ENCODE measurements at regions not wholly inside any gene's neighbourhood (a gene's known extent, or its start where the extent isn't known, plus 50 kb on each side); places are given as distances from the start of the nearest gene placed in this dataset.

GRCh38 chr11:130761560-130762220, 154.6 kb downstream of the SNX19 start:
- Mint-ChIP-seq H3K4me3 (ENCODE audit: unreplicated experiment) (no peak overlapping the region), H3K36me3 (ENCODE audit: insufficient read depth, unreplicated experiment) (no peaks in the 10 kb centered on the region), H3K4me1 (ENCODE audit: insufficient read depth, unreplicated experiment) (peaks cover 24% of the 10 kb centered on the region), H3K27ac (ENCODE audit: low read depth, unreplicated experiment) (peak overlapping the region; percentile 78), H3K9me3 (ENCODE audit: unreplicated experiment) (no peaks in the 10 kb centered on the region), H3K27me3 (ENCODE audit: insufficient read depth, unreplicated experiment) (peaks cover 11% of the 10 kb centered on the region)
- DNase-seq (ENCODE audit: unreplicated experiment): no peak
- no peak for TF ChIP-seq CTCF (IDR thresholded peaks at IDR 0.05; ENCODE audit: unreplicated experiment)
- BruUV-seq (replicated peaks): no TSS peak
- POLR2A ChIA-PET: interaction anchor here (0.6 kb wide), 1 partner anchor 36 kb away, joined by 3 read pairs; no protein-coding TSS in a partner anchor
- intact Hi-C loops (cut with micrococcal nuclease): no loop called here
- CTCF ChIA-PET: interaction anchor here (0.6 to 1.5 kb wide), 2 partner anchors 39 to 326 kb away, joined by 3 to 4 read pairs; no protein-coding TSS in a partner anchor

DNA sequence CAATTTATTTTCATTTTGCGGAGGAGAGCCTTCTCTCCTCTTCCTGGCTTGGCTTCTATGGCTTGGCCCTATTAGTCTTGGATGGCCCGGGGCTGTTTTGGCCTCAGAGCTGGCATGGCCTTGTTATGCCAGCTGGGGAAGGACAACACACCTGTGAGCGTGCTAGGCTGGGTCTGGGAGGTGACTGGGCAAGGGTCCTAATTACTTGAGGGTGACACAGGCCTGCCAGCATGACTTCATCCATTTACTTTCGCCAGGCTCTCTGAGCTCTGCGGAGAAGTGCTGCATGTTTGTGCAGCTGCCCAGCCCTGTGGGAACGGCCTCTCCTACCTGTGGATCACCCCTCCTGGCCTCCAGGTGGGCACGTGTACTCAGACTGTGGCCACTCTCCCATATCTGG, 153.6 kb downstream of the SNX19 start:
- POLR2A ChIA-PET: interaction anchor here (0.5 to 1.2 kb wide), 5 partner anchors 13 to 173 kb away, joined by 3 read pairs; no protein-coding TSS in a partner anchor

GRCh38 chr11:130763087-130763980, 152.9 kb downstream of the SNX19 start:
- Mint-ChIP-seq H3K9me3 (ENCODE audit: unreplicated experiment) (no peaks in the 10 kb centered on the region), H3K4me3 (ENCODE audit: unreplicated experiment) (no peak overlapping the region), H3K27ac (ENCODE audit: low read depth, unreplicated experiment) (peak overlapping the region; percentile 78), H3K36me3 (ENCODE audit: insufficient read depth, unreplicated experiment) (no peaks in the 10 kb centered on the region), H3K27me3 (ENCODE audit: insufficient read depth, unreplicated experiment) (no peaks in the 10 kb centered on the region), H3K4me1 (ENCODE audit: insufficient read depth, unreplicated experiment) (peaks cover 24% of the 10 kb centered on the region)
- DNase-seq (ENCODE audit: unreplicated experiment): no peak
- BruUV-seq (replicated peaks): no TSS peak
- intact Hi-C loops (cut with micrococcal nuclease): no loop called here
- ChIA-PET POLR2A (interaction anchor here (0.5 to 1.2 kb wide), 5 partner anchors 12 to 207 kb away, joined by 3 read pairs; no protein-coding TSS in a partner anchor), CTCF (interaction anchor here (1.1 kb wide), 1 partner anchor 328 kb away, joined by 4 read pairs; no protein-coding TSS in a partner anchor)
- TF ChIP-seq CTCF (IDR thresholded peaks at IDR 0.05; ENCODE audit: unreplicated experiment): no peak

More for the DNA sequence above, 153.6 kb downstream of the SNX19 start:
- BruUV-seq (replicated peaks): no TSS peak
- intact Hi-C loops (cut with micrococcal nuclease): no loop called here
- peak overlapping the region; percentile 78 for H3K27ac Mint-ChIP-seq (ENCODE audit: low read depth, unreplicated experiment)
- TF ChIP-seq CTCF (IDR thresholded peaks at IDR 0.05; ENCODE audit: unreplicated experiment): no peak
- no peaks in the 10 kb centered on the region for H3K9me3 Mint-ChIP-seq (ENCODE audit: unreplicated experiment)
- peaks cover 7% of the 10 kb centered on the region for H3K27me3 Mint-ChIP-seq (ENCODE audit: insufficient read depth, unreplicated experiment)
- CTCF ChIA-PET: interaction anchor here (1.1 kb wide), 1 partner anchor 328 kb away, joined by 4 read pairs; no protein-coding TSS in a partner anchor
- no peak overlapping the region for H3K4me3 Mint-ChIP-seq (ENCODE audit: unreplicated experiment)
- peak; percentile 91 for DNase-seq (ENCODE audit: unreplicated experiment)
- H3K36me3 Mint-ChIP-seq (ENCODE audit: insufficient read depth, unreplicated experiment): no peaks in the 10 kb centered on the region
- H3K4me1 Mint-ChIP-seq (ENCODE audit: insufficient read depth, unreplicated experiment): peaks cover 24% of the 10 kb centered on the region

GRCh38 chr11:130765406-130765805, 150.9 kb downstream of the SNX19 start:
- CTCF ChIA-PET: interaction anchor here (0.6 to 0.7 kb wide), 2 partner anchors 62 to 238 kb away, joined by 3 read pairs; no protein-coding TSS in a partner anchor

More at GRCh38 chr11:130765406-130765805, 150.9 kb downstream of the SNX19 start:
- H3K4me1 Mint-ChIP-seq (ENCODE audit: insufficient read depth, unreplicated experiment): peaks cover 24% of the 10 kb centered on the region
- no peak overlapping the region for H3K27ac Mint-ChIP-seq (ENCODE audit: low read depth, unreplicated experiment)
- H3K36me3 Mint-ChIP-seq (ENCODE audit: insufficient read depth, unreplicated experiment): no peaks in the 10 kb centered on the region
- TF ChIP-seq CTCF (IDR thresholded peaks at IDR 0.05; ENCODE audit: unreplicated experiment): no peak
- POLR2A ChIA-PET: no interaction called here
- no peak for DNase-seq (ENCODE audit: unreplicated experiment)
- H3K4me3 Mint-ChIP-seq (ENCODE audit: unreplicated experiment): no peak overlapping the region
- no TSS peak for BruUV-seq (replicated peaks)
- no peaks in the 10 kb centered on the region for H3K9me3 Mint-ChIP-seq (ENCODE audit: unreplicated experiment)
- intact Hi-C loops (cut with micrococcal nuclease): no loop called here
- H3K27me3 Mint-ChIP-seq (ENCODE audit: insufficient read depth, unreplicated experiment): no peaks in the 10 kb centered on the region

All from MCF 10A (cell line).